ENCODE measurements at regions not wholly inside any gene's neighbourhood (a gene's known extent, or its start where the extent isn't known, plus 50 kb on each side); places are given as distances from the start of the nearest gene placed in this dataset.

GRCh38 chr3:84224262-84224661 is 734.5 kb upstream of the CADM2 start:
- Histone ChIP-seq H3K4me3 (ENCODE audit: insufficient read depth, low read depth, low read length) (no peak overlapping the region), H3K9me3 (ENCODE audit: insufficient read depth, low read depth, low read length) (peaks cover 4% of the 10 kb centered on the region), H3K4me2 (ENCODE audit: low read length) (no peak overlapping the region), H3K9ac (ENCODE audit: low read length) (no peak overlapping the region), H3K4me1 (ENCODE audit: insufficient read depth, low read length) (no peaks in the 10 kb centered on the region), H3K36me3 (ENCODE audit: insufficient read depth, low read length) (no peaks in the 10 kb centered on the region), H4K20me1 (ENCODE audit: insufficient read depth, low read length) (no peaks in the 10 kb centered on the region), H3K27me3 (ENCODE audit: insufficient read depth, low read length) (no peaks in the 10 kb centered on the region), H3K79me2 (ENCODE audit: insufficient read depth, low read length) (no peaks in the 10 kb centered on the region), H2AFZ (ENCODE audit: low read depth, low read length) (no peak overlapping the region), H3K27ac (ENCODE audit: low read depth, low read length) (no peak overlapping the region)
- DNase-seq (ENCODE audit: low read depth), result peak; percentile 16
- Mint-ChIP-seq H3K9me3 (ENCODE audit: unreplicated experiment) (peaks cover 9% of the 10 kb centered on the region), H3K27ac (ENCODE audit: unreplicated experiment) (peak overlapping the region; percentile 56), H3K4me1 (ENCODE audit: low read depth, unreplicated experiment) (no peaks in the 10 kb centered on the region), H3K36me3 (ENCODE audit: low read depth, unreplicated experiment) (peaks cover 2% of the 10 kb centered on the region), H3K27me3 (ENCODE audit: low read depth, unreplicated experiment) (no peaks in the 10 kb centered on the region), H3K4me3 (ENCODE audit: unreplicated experiment) (no peak overlapping the region)
- FAIRE-seq, result no peak
- TF ChIP-seq EZH2 (IDR thresholded peaks at IDR 0.05; ENCODE audit: insufficient read depth, low read length), result no peak
- no peak for TF ChIP-seq CTCF (IDR thresholded peaks at IDR 0.05; ENCODE audit: insufficient read depth, low read depth, low read length)

DNA sequence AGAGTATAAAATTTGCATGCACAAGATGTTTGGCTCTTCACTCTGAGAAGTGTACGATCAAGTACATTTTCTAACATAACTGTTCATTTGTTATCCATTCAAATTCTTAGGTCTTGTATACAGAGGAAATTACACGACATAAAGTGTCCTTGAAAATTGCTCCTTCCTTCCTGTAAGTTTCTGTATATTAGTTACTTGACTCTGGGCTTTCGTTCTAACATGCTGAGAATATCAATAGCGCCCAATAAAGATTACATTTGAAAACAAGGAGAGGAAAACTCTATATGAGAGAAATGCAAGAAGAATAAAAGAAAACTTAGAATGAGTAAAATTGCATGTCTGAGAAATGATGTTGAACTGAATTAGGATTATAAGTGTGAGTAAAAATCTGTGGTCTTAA is 722.5 kb upstream of the CADM2 start:
- Mint-ChIP-seq H3K4me1 (ENCODE audit: low read depth, unreplicated experiment) (no peaks in the 10 kb centered on the region), H3K36me3 (ENCODE audit: low read depth, unreplicated experiment) (no peaks in the 10 kb centered on the region), H3K27ac (ENCODE audit: unreplicated experiment) (no peak overlapping the region), H3K27me3 (ENCODE audit: low read depth, unreplicated experiment) (no peaks in the 10 kb centered on the region), H3K9me3 (ENCODE audit: unreplicated experiment) (no peaks in the 10 kb centered on the region), H3K4me3 (ENCODE audit: unreplicated experiment) (no peak overlapping the region)
- FAIRE-seq (no peak), DNase-seq (ENCODE audit: low read depth) (no peak)
- H2AFZ ChIP-seq (ENCODE audit: low read depth, low read length), result no peak overlapping the region
- no peaks in the 10 kb centered on the region for H3K36me3 ChIP-seq (ENCODE audit: insufficient read depth, low read length)
- no peaks in the 10 kb centered on the region for H3K9me3 ChIP-seq (ENCODE audit: insufficient read depth, low read depth, low read length)
- TF ChIP-seq EZH2 (IDR thresholded peaks at IDR 0.05; ENCODE audit: insufficient read depth, low read length) (no peak), CTCF (IDR thresholded peaks at IDR 0.05; ENCODE audit: insufficient read depth, low read depth, low read length) (no peak)
- no peak overlapping the region for H3K4me3 ChIP-seq (ENCODE audit: insufficient read depth, low read depth, low read length)
- H3K79me2 ChIP-seq (ENCODE audit: insufficient read depth, low read length), result no peaks in the 10 kb centered on the region
- no peaks in the 10 kb centered on the region for H3K27me3 ChIP-seq (ENCODE audit: insufficient read depth, low read length)
- no peak overlapping the region for H3K4me2 ChIP-seq (ENCODE audit: low read length)
- no peak overlapping the region for H3K27ac ChIP-seq (ENCODE audit: low read depth, low read length)
- no peaks in the 10 kb centered on the region for H4K20me1 ChIP-seq (ENCODE audit: insufficient read depth, low read length)
- no peak overlapping the region for H3K9ac ChIP-seq (ENCODE audit: low read length)
- H3K4me1 ChIP-seq (ENCODE audit: insufficient read depth, low read length), result no peaks in the 10 kb centered on the region

- Histone ChIP-seq H2AFZ (ENCODE audit: low read depth, low read length) (no peak overlapping the region), H3K27me3 (ENCODE audit: insufficient read depth, low read length) (no peaks in the 10 kb centered on the region), H3K9ac (ENCODE audit: low read length) (no peak overlapping the region), H4K20me1 (ENCODE audit: insufficient read depth, low read length) (no peaks in the 10 kb centered on the region), H3K36me3 (ENCODE audit: insufficient read depth, low read length) (no peaks in the 10 kb centered on the region), H3K4me3 (ENCODE audit: insufficient read depth, low read depth, low read length) (no peak overlapping the region), H3K4me2 (ENCODE audit: low read length) (no peak overlapping the region), H3K9me3 (ENCODE audit: insufficient read depth, low read depth, low read length) (no peaks in the 10 kb centered on the region), H3K4me1 (ENCODE audit: insufficient read depth, low read length) (no peaks in the 10 kb centered on the region), H3K79me2 (ENCODE audit: insufficient read depth, low read length) (no peaks in the 10 kb centered on the region), H3K27ac (ENCODE audit: low read depth, low read length) (no peak overlapping the region)
- Mint-ChIP-seq H3K36me3 (ENCODE audit: low read depth, unreplicated experiment) (no peaks in the 10 kb centered on the region), H3K27me3 (ENCODE audit: low read depth, unreplicated experiment) (no peaks in the 10 kb centered on the region), H3K4me3 (ENCODE audit: unreplicated experiment) (no peak overlapping the region), H3K27ac (ENCODE audit: unreplicated experiment) (no peak overlapping the region), H3K9me3 (ENCODE audit: unreplicated experiment) (no peaks in the 10 kb centered on the region), H3K4me1 (ENCODE audit: low read depth, unreplicated experiment) (no peaks in the 10 kb centered on the region)
- no peak for TF ChIP-seq CTCF (IDR thresholded peaks at IDR 0.05; ENCODE audit: insufficient read depth, low read depth, low read length)
- no peak for TF ChIP-seq EZH2 (IDR thresholded peaks at IDR 0.05; ENCODE audit: insufficient read depth, low read length)
- FAIRE-seq (no peak), DNase-seq (ENCODE audit: low read depth) (no peak)
Observed at GRCh38 chr3:84245789-84246188, 713.0 kb upstream of the CADM2 start.
